Activated CD4-positive, alpha-beta T cell treated with anti-CD3 and anti-CD28 coated beads, Interleukin-2, amount 50 U/mL, for 48 hours (primary cell): ENCODE measurements at regions not wholly inside any gene's neighbourhood (a gene's known extent, or its start where the extent isn't known, plus 50 kb on each side); places are given as distances from the start of the nearest gene placed in this dataset.

Experiments
- DNase-seq, 2 experiments: peaks; one replicate each; pipeline ENCODE4 v3.0.0-alpha.2; 2020

GRCh38 chr12:89977405-89978085, 268.9 kb upstream of the ATP2B1 start:
- no peak for DNase-seq

- DNase-seq, result no peak
Observed at GRCh38 chr12:89976866-89977265, 268.2 kb upstream of the ATP2B1 start.

GRCh38 chr12:89975574-89975973, 266.9 kb upstream of the ATP2B1 start:
- no peak for DNase-seq

GRCh38 chr12:89971880-89972279, 263.2 kb upstream of the ATP2B1 start:
- DNase-seq, result no peak

- no peak for DNase-seq
Observed at GRCh38 chr12:89970722-89971121, 262.1 kb upstream of the ATP2B1 start.

GRCh38 chr12:89969093-89969492, 260.5 kb upstream of the ATP2B1 start:
- DNase-seq, result no peak

GRCh38 chr12:89968151-89968700, 259.6 kb upstream of the ATP2B1 start:
- no peak for DNase-seq

GRCh38 chr12:89966495-89967240, 258.0 kb upstream of the ATP2B1 start:
- DNase-seq, result no peak

GRCh38 chr12:89965993-89966392, 257.4 kb upstream of the ATP2B1 start:
- no peak for DNase-seq

GRCh38 chr12:89962648-89963047, 254.0 kb upstream of the ATP2B1 start:
- no peak for DNase-seq

GRCh38 chr12:89960607-89961394, 252.2 kb upstream of the ATP2B1 start:
- DNase-seq, result peak; percentile 17 to 20

- peak in 1 of 2 experiments; percentile 36 for DNase-seq
Observed at GRCh38 chr12:89960011-89960507, 251.4 kb upstream of the ATP2B1 start.

- DNase-seq, result no peak
Observed at GRCh38 chr12:89959179-89959578, 250.5 kb upstream of the ATP2B1 start.

GRCh38 chr12:89954259-89954658, 245.6 kb upstream of the ATP2B1 start:
- DNase-seq, result no peak

GRCh38 chr12:89951694-89952060, 243.0 kb upstream of the ATP2B1 start:
- no peak for DNase-seq

- no peak for DNase-seq
Observed at GRCh38 chr12:89951050-89951693, 242.5 kb upstream of the ATP2B1 start.

GRCh38 chr12:89950421-89950820, 241.8 kb upstream of the ATP2B1 start:
- DNase-seq, result no peak

- DNase-seq, result peak in 1 of 2 experiments; percentile 32
Observed at GRCh38 chr12:89949457-89950195, 241.0 kb upstream of the ATP2B1 start.

- no peak for DNase-seq
Observed at GRCh38 chr12:89948271-89949175, 239.9 kb upstream of the ATP2B1 start.

- DNase-seq, result no peak
Observed at GRCh38 chr12:89947437-89948270, 239.0 kb upstream of the ATP2B1 start.
